A549 (cell line): ENCODE measurements at regions not wholly inside any gene's neighbourhood (a gene's known extent, or its start where the extent isn't known, plus 50 kb on each side); places are given as distances from the start of the nearest gene placed in this dataset.
A peak's percentile ranks its signal among the peaks of the same experiment; 100 is the strongest.

Experiments
- ATAC-seq, 2 experiments: fragments of 200-7000 bp in 1 of 2; fragments of >200 bp in 1 of 2; cut with Nextera tagmentation in 1 of 2; cut with Tn5 transposase in 1 of 2; 3 replicates each; pipeline versions ENCODE4 v1.8.0 to v1.9.1; 2018 to 2020; ENCODE audit warnings: mild to moderate bottlenecking in 1 of 2, moderate library complexity in 1 of 2
- CTCF ChIA-PET: fragments of 300-600 bp; sonication (Branson Sonifier 250); formaldehyde crosslinking; extraction: SDS; loops from one replicate; lab custom pipeline; 2021; ENCODE audit warnings: antibody characterized with exemption, inconsistent platforms; lab: Yijun Ruan, JAX
- POLR2A ChIA-PET: fragments of 350-600 bp; formaldehyde crosslinking; extraction: SDS; loops from one replicate; lab custom pipeline; 2021; ENCODE audit warnings: antibody characterized with exemption, inconsistent platforms; lab: Yijun Ruan, JAX
- DNase-seq, 2 experiments: peaks; one replicate each; pipeline versions ENCODE4 v3.0.0 to v3.0.0-alpha.2; 2011 to 2016; ENCODE audit warnings: low read depth in 1 of 2, low spot score in 1 of 2
- FAIRE-seq: peaks from 2 replicates; lab custom pipeline; 2011; peaks lifted over from hg19 to GRCh38; lab: Jason Lieb, UNC
- H3K27ac ChIP-seq, 2 experiments: fragments of >200 bp; sonication (Bioruptor Twin); formaldehyde crosslinking; 3 replicates each; pipeline ENCODE4 v1.5.1; 2016 to 2017
- H3K4me1 ChIP-seq: fragments of >200 bp; sonication (Bioruptor Twin); formaldehyde crosslinking; 3 replicates; pipeline ENCODE4 v1.6.1; 2016
- H3K4me2 ChIP-seq: fragments of >200 bp; sonication (Bioruptor Twin); formaldehyde crosslinking; 3 replicates; pipeline ENCODE4 v1.6.1; 2016
- H3K4me3 ChIP-seq: fragments of >200 bp; sonication (Bioruptor Twin); formaldehyde crosslinking; 3 replicates; pipeline ENCODE4 v1.5.1; 2016
- H3K9me3 ChIP-seq: fragments of >200 bp; sonication (Bioruptor Twin); formaldehyde crosslinking; 3 replicates; pipeline ENCODE4 v1.6.1; 2016
- CBX2 ChIP-seq: fragments of 200-600 bp; sonication (generic); IDR thresholded peaks from 2 replicates; pipeline ENCODE4 v1.6.1; 2016; ENCODE audit warnings: low read depth, mild to moderate bottlenecking, borderline replicate concordance
- CBX8 ChIP-seq: fragments of 200-600 bp; sonication (generic); IDR thresholded peaks from 2 replicates; pipeline ENCODE4 v1.6.1; 2016
- CEBPB ChIP-seq, 2 experiments: fragments of >200 bp in 1 of 2; sonication (Bioruptor Twin) in 1 of 2; formaldehyde crosslinking in 1 of 2; IDR thresholded peaks; 2 replicates each; pipeline ENCODE4 v1.6.1; 2012 to 2016
- EHF ChIP-seq: fragments of 250-450 bp; sonication (Bioruptor Pico); IDR thresholded peaks from 2 replicates; pipeline ENCODE4 v1.5.0; 2020; ENCODE audit warnings: mild to moderate bottlenecking
- EP300 ChIP-seq, 2 experiments: fragments of >200 bp; sonication (Bioruptor Twin); formaldehyde crosslinking; IDR thresholded peaks; 2 replicates in 1 of 2; 3 replicates in 1 of 2; pipeline ENCODE4 v1.6.1; 2016 to 2017
- FOSL2 ChIP-seq, 2 experiments: fragments of 450-650 bp in 1 of 2; fragments of >200 bp in 1 of 2; sonication (Bioruptor Twin) in 1 of 2; formaldehyde crosslinking; IDR thresholded peaks; 2 replicates each; pipeline versions ENCODE4 v1.5.0 to v1.6.1; 2016 to 2020; ENCODE audit warnings: mild to moderate bottlenecking in 1 of 2, moderate library complexity in 1 of 2
- FOXS1 ChIP-seq: fragments of 250-450 bp; sonication (Bioruptor Pico); IDR thresholded peaks from 2 replicates; pipeline ENCODE4 v1.5.0; 2020; ENCODE audit warnings: mild to moderate bottlenecking, moderate library complexity
- GATA3 ChIP-seq: IDR thresholded peaks from 2 replicates; pipeline ENCODE4 v1.6.1; 2012; ENCODE audit warnings: borderline replicate concordance
- HES2 ChIP-seq: fragments of >200 bp; sonication (Bioruptor Twin); formaldehyde crosslinking; IDR thresholded peaks from 2 replicates; pipeline ENCODE4 v1.6.1; 2016
- HOXA7 ChIP-seq: fragments of 250-450 bp; sonication (Bioruptor Pico); IDR thresholded peaks from 2 replicates; pipeline ENCODE4 v1.5.0; 2020; ENCODE audit warnings: mild to moderate bottlenecking, moderate library complexity
- HOXB13 ChIP-seq: fragments of 250-450 bp; sonication (Bioruptor Pico); IDR thresholded peaks from 2 replicates; pipeline ENCODE4 v1.5.0; 2020; ENCODE audit warnings: low read depth, mild to moderate bottlenecking, moderate library complexity
- JUN ChIP-seq, 2 experiments: fragments of >200 bp; sonication (Bioruptor Twin); formaldehyde crosslinking; IDR thresholded peaks; 2 replicates in 1 of 2; 3 replicates in 1 of 2; pipeline ENCODE4 v1.6.1; 2016 to 2017
- KDM1A ChIP-seq: fragments of 200-600 bp; sonication (generic); IDR thresholded peaks from 2 replicates; pipeline ENCODE4 v1.6.1; 2016; ENCODE audit warnings: low read depth, mild to moderate bottlenecking
- KDM5A ChIP-seq: fragments of 200-600 bp; sonication (generic); IDR thresholded peaks from 2 replicates; pipeline ENCODE4 v1.6.1; 2016; ENCODE audit warnings: antibody characterized with exemption, mild to moderate bottlenecking
- MAFK ChIP-seq: fragments of 450-650 bp; IDR thresholded peaks from 2 replicates; pipeline ENCODE4 v1.6.1; 2014; ENCODE audit not compliant: partially characterized antibody
- MAZ ChIP-seq: fragments of 150-350 bp; IDR thresholded peaks from 2 replicates; pipeline ENCODE4 v1.6.1; 2014; ENCODE audit warnings: antibody characterized with exemption, low read depth, low read length, borderline replicate concordance
- MYC ChIP-seq: IDR thresholded peaks from 2 replicates; pipeline ENCODE4 v1.6.1; 2012; ENCODE audit warnings: mild to moderate bottlenecking, inconsistent platforms, low read length, improper control_type of control experiment, borderline replicate concordance
- NR3C1 ChIP-seq: fragments of >200 bp; sonication (Bioruptor Twin); formaldehyde crosslinking; IDR thresholded peaks from 3 replicates; pipeline ENCODE4 v1.6.1; 2017
- RAD21 ChIP-seq, 2 experiments: fragments of >200 bp in 1 of 2; sonication (Bioruptor Twin) in 1 of 2; formaldehyde crosslinking in 1 of 2; IDR thresholded peaks in 1 of 2; conservative IDR thresholded peaks in 1 of 2; 2 replicates in 1 of 2; 3 replicates in 1 of 2; pipeline ENCODE4 v1.6.1; 2012 to 2018; ENCODE audit warnings: inconsistent platforms in 1 of 2
- RARB ChIP-seq: fragments of 250-450 bp; sonication (Bioruptor Pico); IDR thresholded peaks from 2 replicates; pipeline ENCODE4 v1.8.0; 2021; ENCODE audit warnings: mild to moderate bottlenecking, moderate library complexity
- RCOR1 ChIP-seq: fragments of 150-350 bp; IDR thresholded peaks from 2 replicates; pipeline ENCODE4 v1.6.1; 2014; ENCODE audit warnings: antibody characterized with exemption, low read length, low read depth
- RNF2 ChIP-seq: fragments of 200-600 bp; sonication (generic); IDR thresholded peaks from 2 replicates; pipeline ENCODE4 v1.6.1; 2016; ENCODE audit warnings: low read depth, mild to moderate bottlenecking, antibody characterized with exemption, moderate library complexity, borderline replicate concordance
- SMC3 ChIP-seq: fragments of >200 bp; sonication (Bioruptor Twin); formaldehyde crosslinking; IDR thresholded peaks from 3 replicates; pipeline ENCODE4 v1.6.1; 2018; ENCODE audit warnings: inconsistent platforms
- SREBF2 ChIP-seq: fragments of 450-650 bp; IDR thresholded peaks from 2 replicates; pipeline ENCODE4 v1.6.1; 2014; ENCODE audit warnings: mild to moderate bottlenecking, moderate library complexity
- TP53 ChIP-seq: fragments of 250-450 bp; sonication (Bioruptor Pico); IDR thresholded peaks from 2 replicates; pipeline ENCODE4 v1.5.0; 2021; ENCODE audit warnings: mild to moderate bottlenecking, moderate library complexity
- ZNF302 ChIP-seq: fragments of 250-450 bp; sonication (Bioruptor Pico); IDR thresholded peaks from 2 replicates; pipeline ENCODE4 v1.9.0; 2021; ENCODE audit warnings: inconsistent platforms, mild to moderate bottlenecking, moderate library complexity
- ZSCAN20 ChIP-seq: fragments of 250-450 bp; sonication (Bioruptor Pico); IDR thresholded peaks from 2 replicates; pipeline ENCODE4 v1.8.0; 2022; ENCODE audit warnings: mild to moderate bottlenecking, moderate library complexity
- WGBS: methylation state at CpG from one replicate; pipeline ENCODE4 v1.1.6; 2017; ENCODE audit errors: missing lambda C conversion rate; 5-methylcytosine and 5-hydroxymethylcytosine counted together
- TF ChIP-seq, protein P1 (sequence below): IDR thresholded peaks from 2 replicates; pipeline ENCODE4 v1.6.1; 2012
- TF ChIP-seq, protein P2 (sequence below): fragments of 200-600 bp; sonication (generic); IDR thresholded peaks from 2 replicates; pipeline ENCODE4 v1.6.1; 2016; ENCODE audit warnings: antibody characterized with exemption, mild to moderate bottlenecking, moderate library complexity

DNA sequence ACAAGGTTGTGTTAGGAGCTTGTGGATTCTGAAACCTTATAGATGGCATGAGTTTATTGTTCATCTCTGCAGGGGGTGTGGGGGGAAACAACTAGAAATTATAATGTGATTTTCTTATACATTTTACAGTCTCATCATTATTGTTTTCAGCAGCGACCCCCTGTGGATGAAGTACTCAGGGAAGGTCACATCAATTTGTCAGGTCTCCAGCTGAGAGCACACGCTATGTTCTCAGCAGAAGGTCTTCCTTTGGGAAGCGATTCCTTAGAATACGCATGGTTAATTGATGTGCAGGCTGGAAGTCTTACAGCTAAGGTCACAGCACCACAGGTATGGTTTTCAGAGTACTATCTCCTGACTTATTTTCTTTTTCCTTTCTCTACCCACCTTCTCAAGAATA is 72.2 kb downstream of the BLTP1 start:
- Histone ChIP-seq H3K9me3 (no peaks in the 10 kb centered on the region), H3K4me3 (no peak overlapping the region), H3K27ac (no peak overlapping the region), H3K4me1 (no peaks in the 10 kb centered on the region), H3K4me2 (no peak overlapping the region)
- CTCF ChIA-PET, result no interaction called here
- peak; percentile 0 to 14 for DNase-seq
- POLR2A ChIA-PET, result no interaction called here
- peak; percentile 34 to 54; a peak in 1 of 6 replicates for ATAC-seq
- 76% methylated on average over 4 of the region's 4 CpGs for WGBS
- 0 out of 5 replicates have a peak, but pooled peaks of 1 of the 2 experiments have one; percentile 24 for TF ChIP-seq RAD21 (conservative IDR thresholded peaks at IDR 0.05 in 1 of 2, IDR thresholded peaks at IDR 0.05 in 1 of 2)
- TF ChIP-seq ZNF302 (CRISPR knock-in tag), result no peak
- TF ChIP-seq, protein P1, sequence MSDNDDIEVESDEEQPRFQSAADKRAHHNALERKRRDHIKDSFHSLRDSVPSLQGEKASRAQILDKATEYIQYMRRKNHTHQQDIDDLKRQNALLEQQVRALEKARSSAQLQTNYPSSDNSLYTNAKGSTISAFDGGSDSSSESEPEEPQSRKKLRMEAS, result no peak
- no peak for TF ChIP-seq CBX8
- no peak for FAIRE-seq

DNA sequence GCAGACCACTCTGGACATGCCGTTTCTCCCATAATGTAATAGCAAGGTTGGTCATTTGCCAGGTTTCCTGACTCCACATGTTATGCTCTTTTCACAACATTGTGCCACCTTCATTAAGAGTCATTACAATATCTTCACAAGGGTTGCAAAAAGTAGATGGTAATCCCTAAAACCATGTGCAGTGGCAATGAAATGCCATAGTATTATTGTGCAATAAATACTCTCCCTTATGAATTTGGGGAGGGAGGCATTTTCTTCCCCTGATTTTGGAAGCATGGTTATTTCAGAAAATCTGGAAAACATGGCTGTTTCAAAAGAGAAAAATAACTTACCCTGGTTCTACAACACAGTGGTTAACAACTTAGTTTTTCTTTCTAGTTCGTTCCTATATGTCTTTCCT is 75.1 kb downstream of the BLTP1 start:
- Histone ChIP-seq H3K9me3 (no peaks in the 10 kb centered on the region), H3K27ac (no peak overlapping the region), H3K4me3 (no peak overlapping the region), H3K4me1 (no peaks in the 10 kb centered on the region), H3K4me2 (no peak overlapping the region)
- TF ChIP-seq NR3C1 (no peak), MYC (no peak), CEBPB (IDR thresholded peaks at IDR 0.05) (no peak), GATA3 (no peak), FOXS1 (CRISPR knock-in tag) (no peak), FOSL2 (IDR thresholded peaks at IDR 0.05) (no peak), FOSL2 (CRISPR knock-in tag; IDR thresholded peaks at IDR 0.05) (no peak)
- CTCF ChIA-PET, result no interaction called here
- WGBS, result 93% methylated on average over 2 of the region's 2 CpGs
- ATAC-seq, result no peak
- FAIRE-seq, result no peak
- no peak for DNase-seq
- POLR2A ChIA-PET, result no interaction called here

- TF ChIP-seq, protein P2, sequence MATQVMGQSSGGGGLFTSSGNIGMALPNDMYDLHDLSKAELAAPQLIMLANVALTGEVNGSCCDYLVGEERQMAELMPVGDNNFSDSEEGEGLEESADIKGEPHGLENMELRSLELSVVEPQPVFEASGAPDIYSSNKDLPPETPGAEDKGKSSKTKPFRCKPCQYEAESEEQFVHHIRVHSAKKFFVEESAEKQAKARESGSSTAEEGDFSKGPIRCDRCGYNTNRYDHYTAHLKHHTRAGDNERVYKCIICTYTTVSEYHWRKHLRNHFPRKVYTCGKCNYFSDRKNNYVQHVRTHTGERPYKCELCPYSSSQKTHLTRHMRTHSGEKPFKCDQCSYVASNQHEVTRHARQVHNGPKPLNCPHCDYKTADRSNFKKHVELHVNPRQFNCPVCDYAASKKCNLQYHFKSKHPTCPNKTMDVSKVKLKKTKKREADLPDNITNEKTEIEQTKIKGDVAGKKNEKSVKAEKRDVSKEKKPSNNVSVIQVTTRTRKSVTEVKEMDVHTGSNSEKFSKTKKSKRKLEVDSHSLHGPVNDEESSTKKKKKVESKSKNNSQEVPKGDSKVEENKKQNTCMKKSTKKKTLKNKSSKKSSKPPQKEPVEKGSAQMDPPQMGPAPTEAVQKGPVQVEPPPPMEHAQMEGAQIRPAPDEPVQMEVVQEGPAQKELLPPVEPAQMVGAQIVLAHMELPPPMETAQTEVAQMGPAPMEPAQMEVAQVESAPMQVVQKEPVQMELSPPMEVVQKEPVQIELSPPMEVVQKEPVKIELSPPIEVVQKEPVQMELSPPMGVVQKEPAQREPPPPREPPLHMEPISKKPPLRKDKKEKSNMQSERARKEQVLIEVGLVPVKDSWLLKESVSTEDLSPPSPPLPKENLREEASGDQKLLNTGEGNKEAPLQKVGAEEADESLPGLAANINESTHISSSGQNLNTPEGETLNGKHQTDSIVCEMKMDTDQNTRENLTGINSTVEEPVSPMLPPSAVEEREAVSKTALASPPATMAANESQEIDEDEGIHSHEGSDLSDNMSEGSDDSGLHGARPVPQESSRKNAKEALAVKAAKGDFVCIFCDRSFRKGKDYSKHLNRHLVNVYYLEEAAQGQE, result no peak
- no peak for TF ChIP-seq RARB (CRISPR knock-in tag)
- no peak for TF ChIP-seq ZSCAN20 (CRISPR knock-in tag)
- TF ChIP-seq, all 56 proteins: peak for 0
- Histone ChIP-seq H3K4me2 (no peak overlapping the region), H3K4me1 (no peaks in the 10 kb centered on the region), H3K9me3 (no peaks in the 10 kb centered on the region), H3K27ac (no peak overlapping the region), H3K4me3 (no peak overlapping the region)
- ChIA-PET POLR2A (no interaction called here), CTCF (no interaction called here)
- ATAC-seq (no peak), DNase-seq (no peak), FAIRE-seq (no peak)
- 77% methylated on average over 3 of the region's 3 CpGs for WGBS
Measured at GRCh38 chr4:122229857-122230256, 77.7 kb downstream of the BLTP1 start.

GRCh38 chr4:122232633-122233032 is 80.5 kb downstream of the BLTP1 start:
- Histone ChIP-seq H3K4me1 (no peaks in the 10 kb centered on the region), H3K4me2 (no peak overlapping the region), H3K27ac (no peak overlapping the region), H3K9me3 (no peaks in the 10 kb centered on the region), H3K4me3 (no peak overlapping the region)
- TF ChIP-seq NR3C1, result no peak
- TF ChIP-seq MAZ, result no peak
- TF ChIP-seq HOXB13 (CRISPR knock-in tag), result no peak
- TF ChIP-seq HOXA7, result no peak
- TF ChIP-seq GATA3, result no peak
- no peak for TF ChIP-seq SREBF2
- TF ChIP-seq CBX8, result no peak
- TF ChIP-seq FOSL2 (IDR thresholded peaks at IDR 0.05), result no peak
- no peak for TF ChIP-seq FOSL2 (CRISPR knock-in tag; IDR thresholded peaks at IDR 0.05)
- TF ChIP-seq RNF2, result no peak
- no peak for TF ChIP-seq JUN (IDR thresholded peaks at IDR 0.05)
- no peak for TF ChIP-seq EHF
- TF ChIP-seq HES2, result no peak
- TF ChIP-seq KDM5A, result no peak
- TF ChIP-seq TP53, result no peak
- TF ChIP-seq EP300 (IDR thresholded peaks at IDR 0.05), result no peak
- no peak for TF ChIP-seq SMC3
- TF ChIP-seq MAFK, result no peak
- TF ChIP-seq CBX2, result no peak
- no peak for TF ChIP-seq RCOR1
- TF ChIP-seq KDM1A, result no peak
- DNase-seq (no peak), FAIRE-seq (no peak), ATAC-seq (no peak)
- WGBS, result 88% methylated on average over 3 of the region's 3 CpGs
- ChIA-PET CTCF (no interaction called here), POLR2A (no interaction called here)
